NCI-H748 (cell line): ENCODE measurements at regions not wholly inside any gene's neighbourhood (a gene's known extent, or its start where the extent isn't known, plus 50 kb on each side); places are given as distances from the start of the nearest gene placed in this dataset.

Source experiments
- DNase-seq: peaks from one replicate; lab custom pipeline; 2025; ENCODE audit not compliant: unreplicated experiment; lab: John Stamatoyannopoulos, UW

DNA sequence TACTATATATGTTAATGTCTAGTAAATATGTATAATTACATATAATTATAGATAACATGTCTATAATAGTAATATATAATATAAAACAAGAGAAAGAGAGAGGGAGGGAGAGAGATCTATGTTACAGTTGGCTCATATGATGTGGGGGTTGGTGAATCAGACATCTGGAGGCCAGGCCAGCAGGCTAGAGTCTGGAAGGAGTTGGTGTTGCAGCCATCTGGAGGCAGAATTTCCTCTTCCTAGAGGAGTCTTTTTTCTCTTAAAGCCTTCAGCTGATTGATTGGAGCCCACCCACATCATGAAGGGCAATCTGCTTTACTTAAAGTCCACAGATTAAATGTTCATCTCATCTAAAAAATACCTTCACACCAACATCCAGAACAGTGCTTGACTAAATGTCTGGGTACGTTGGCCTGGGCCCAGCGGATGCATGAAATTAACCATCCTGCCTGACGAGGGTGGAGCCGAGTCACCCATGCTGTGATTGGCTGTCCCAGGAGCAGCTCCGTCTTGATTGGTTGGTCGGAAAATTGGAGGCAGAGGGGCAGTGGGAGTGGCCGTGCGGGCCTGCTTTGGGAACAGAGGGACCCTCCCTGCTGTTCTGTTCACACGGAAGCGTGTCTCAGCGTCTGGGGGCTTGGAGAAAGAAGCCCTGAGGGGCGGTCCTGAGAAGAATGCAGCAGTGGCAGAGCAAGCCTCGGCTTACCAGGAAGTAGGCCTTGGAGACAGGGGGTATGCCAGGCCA is 392.4 kb downstream of the QKI start:
- DNase-seq = no peak

DNA sequence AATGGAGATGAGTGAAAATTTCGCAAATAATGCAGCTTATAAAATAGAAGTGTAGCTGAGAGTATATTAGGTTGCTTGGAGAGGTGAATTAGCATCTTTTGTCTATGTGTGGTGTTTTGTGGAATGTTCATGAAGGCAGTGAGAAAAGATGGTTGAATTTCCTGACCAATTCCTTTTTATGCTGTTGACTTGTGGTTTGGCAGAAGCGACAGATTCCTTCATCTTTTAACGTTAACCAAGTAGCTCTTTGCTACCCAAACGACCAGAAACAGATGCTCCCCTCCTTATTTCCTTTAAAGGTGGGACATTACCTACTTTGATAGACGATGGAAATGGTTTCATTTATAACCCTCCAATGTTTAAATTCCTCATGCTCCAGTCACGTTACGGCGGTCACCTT is 390.5 kb downstream of the QKI start:
- DNase-seq = no peak

DNA sequence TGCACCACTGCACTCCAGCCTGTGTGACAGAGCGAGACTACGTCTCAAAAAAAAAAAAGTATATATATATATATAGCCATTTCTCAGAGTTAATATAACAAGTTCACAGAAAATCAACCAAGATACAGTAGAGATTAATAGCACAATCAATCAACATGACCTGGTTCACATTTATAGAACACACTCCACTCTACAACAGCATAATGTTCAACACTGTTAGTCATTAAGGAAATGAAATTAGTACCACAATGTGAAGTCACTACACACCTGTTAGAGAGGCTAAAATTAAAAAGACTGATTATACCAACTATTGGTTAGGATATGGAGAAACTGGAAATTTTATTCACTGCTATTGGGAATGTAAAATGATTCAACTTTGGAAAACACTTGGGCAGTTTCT is 387.7 kb downstream of the QKI start:
- no peak for DNase-seq

DNA sequence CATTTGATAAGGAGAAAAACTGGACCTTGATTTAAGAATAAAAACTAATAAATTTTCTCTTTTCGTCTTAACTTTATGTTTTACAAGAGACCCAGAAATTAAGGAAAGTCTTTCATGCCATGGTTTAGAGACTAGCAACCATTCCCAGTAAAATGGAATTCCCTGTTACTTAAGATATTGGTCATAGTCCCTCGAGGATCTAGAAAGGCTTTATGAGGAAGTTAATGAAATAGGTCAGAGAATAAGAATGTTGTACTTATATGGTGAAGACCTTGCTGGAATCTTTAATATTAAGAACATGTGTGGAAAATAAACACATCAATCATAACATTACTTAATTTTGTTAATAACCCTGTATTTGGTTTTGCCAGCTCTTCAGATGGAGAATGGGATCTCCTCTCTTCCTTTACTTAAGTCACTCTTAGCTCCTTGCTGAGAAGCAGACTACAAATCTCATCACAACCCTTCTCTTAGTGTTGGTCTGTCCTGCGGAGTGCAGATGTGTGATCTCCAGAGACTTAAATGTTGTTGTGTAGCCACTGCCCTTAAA is 382.9 kb downstream of the QKI start:
- no peak for DNase-seq

DNA sequence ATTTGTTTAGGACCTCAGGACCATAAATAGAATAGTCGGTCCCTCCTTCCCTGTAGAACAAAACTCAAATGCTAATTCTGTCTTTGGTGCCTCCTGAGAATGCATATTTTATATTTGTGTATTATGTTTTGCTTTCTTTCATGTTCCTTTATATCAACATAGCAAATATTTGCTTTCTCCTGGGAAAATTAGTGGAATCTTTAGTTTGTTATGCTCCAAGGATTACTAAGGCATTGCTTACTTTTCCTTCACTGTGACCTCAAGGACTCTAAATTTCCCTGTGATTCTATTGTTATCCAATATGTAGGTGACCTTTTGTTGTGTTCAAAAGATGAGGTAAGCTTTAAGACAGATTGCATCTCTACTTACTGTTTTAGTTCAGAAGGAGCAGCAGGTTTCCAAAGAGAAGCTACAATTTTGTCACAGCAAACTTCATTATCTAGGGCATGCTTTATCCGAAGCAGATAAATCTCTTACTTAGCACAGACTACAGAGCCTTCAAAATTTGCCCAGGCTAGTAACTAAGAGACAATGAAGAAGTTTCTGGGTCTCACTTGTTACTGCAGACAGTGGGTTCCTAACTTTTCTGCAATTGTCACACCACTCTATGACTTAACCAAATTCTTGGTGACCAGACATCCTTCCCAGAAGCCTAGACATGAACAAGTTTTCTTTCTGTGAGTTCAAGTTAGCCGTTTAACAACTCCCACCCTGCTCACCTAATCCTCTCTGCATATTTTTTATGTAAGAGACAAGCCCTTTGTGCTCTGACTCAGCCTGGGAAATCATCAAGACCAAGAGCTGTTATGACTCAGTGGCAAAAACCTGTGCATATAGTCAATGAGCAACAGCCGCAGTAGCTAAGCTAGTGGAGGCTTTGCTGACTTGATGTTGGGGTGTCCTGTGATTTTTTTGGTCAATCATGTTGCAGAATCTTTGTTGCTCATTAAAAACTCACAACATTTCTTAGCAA is 378.8 kb downstream of the QKI start:
- DNase-seq = no peak

DNA sequence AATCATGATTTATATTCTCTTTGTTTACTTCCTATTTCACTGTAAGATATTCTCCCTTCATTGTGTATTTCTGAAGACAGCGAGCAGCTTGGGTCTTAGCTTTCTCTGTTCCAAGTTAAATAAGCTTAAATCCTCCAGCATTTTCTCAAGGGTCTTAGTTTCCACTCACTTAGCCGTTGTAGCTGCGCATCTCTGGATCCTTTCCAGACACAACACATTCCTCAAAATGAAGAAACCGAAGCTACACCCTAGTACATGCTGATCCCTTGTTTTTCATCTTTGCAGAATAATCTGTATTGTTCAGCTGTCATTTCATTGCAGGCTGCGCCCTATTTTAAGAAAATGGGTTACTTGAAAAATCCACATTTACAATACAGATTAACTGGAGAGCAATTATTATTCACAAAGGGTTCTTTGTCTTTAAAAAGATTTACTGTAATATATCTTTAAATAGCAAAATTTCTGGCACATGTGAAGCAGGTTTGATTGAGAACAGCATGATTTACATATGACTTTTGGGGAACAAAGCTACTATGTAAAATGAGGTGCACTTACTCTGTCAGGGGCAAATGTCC is 375.8 kb downstream of the QKI start:
- no peak for DNase-seq

DNA sequence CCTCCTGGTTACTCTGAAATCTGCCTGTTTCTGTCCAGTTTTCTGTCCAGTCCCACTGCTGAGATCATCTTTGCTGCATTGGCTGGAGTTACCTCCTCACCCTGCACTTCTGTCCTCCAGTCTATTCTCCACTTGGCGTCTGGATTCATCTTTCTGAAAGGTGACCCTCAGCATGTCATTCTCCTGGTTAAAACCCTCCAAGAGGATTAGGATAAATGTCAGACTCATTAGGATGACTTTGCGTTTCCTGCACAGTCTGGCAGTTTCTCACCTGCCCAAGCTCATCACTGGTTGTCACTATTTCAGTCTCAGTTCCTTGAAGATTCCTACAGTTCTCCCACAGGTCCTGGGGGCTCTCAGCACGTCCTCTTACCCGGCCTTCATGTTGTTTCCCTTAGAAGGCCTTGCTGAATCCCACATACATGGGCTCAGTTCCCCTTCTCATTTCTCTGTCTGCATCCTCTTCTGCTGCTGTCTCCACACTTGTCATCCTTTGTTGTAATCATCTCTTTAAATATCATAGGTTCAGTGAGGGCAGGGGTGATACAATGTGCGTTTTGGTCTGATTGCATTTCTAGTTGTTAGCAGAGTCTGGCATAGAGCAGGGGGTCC is 374.8 kb downstream of the QKI start:
- DNase-seq = no peak

DNA sequence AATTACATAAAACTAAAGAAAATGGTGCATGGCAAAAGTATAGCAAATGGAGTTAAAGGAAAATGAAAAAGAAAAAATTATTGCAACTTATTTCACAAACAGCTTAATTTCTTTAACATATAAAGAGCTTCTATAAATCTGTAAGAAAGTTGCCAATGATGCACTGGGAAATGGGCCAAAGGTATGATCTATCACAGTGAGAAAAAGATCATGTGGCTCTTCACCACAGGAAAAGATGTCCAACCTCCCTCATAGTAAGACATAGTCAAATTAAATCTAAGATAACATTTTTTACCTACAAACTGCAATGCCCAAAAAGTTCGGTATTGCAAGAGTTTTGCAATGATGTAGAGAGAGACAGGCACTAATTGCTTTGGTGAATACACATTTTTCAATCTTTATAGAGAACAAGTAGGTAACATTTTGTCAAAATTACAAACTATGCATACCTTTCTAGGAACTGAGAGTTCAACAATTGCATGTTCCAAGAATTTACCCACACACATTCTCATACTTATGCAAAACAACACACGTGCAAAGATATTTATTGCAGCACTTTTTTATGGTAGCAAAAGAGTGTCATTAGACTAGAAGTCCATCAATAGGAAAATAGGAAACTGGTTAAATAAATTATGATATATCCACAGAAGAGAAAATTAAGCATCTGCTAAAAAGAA is 372.6 kb downstream of the QKI start:
- DNase-seq = no peak

DNA sequence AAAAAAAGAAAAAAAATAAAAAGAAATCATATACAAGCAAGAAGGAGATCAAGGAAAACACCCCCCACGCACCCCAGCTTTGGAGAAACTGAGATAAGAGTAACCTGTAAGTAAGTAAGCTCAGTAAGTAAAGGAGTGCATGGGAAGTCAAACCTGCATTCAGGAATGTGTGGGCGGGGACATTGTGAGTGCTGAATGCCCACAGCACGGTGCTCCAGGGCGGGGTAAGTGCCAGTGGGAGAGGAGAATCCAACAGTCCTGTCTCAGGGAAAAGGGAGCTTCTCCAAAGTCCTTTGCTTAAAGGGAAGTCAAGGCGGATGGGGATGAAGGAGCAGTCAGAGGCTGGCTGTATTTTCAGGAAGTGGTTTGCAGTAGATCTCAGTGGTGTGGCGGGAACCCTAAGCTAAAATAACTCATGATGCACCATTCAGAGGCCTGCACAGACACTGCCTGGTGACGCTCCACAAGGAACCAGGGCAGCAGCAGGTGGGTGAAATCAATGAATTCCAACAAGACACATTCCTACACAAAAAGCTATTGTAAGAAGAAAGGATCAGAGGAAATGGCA is 368.0 kb downstream of the QKI start:
- no peak for DNase-seq

DNA sequence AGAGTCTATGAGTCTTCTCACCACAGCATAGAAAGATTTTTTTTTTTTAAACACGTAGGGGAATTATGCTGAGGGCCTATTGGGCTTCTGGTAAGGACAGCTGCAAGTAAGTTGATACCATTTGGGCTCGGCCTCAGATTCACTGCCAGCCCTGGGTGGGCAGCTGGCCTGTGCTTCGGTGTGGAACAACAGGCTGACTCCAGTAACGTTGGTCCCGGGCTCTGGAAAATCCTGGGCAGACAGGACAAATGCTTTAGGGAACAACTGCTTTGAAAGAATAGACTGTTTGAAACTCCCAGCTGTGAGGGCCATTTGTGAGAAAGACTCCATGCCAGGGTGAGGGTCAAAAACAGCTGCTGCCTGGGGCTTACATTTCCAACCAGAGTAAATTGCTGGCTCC is 366.5 kb downstream of the QKI start:
- DNase-seq = peak; percentile 29

DNA sequence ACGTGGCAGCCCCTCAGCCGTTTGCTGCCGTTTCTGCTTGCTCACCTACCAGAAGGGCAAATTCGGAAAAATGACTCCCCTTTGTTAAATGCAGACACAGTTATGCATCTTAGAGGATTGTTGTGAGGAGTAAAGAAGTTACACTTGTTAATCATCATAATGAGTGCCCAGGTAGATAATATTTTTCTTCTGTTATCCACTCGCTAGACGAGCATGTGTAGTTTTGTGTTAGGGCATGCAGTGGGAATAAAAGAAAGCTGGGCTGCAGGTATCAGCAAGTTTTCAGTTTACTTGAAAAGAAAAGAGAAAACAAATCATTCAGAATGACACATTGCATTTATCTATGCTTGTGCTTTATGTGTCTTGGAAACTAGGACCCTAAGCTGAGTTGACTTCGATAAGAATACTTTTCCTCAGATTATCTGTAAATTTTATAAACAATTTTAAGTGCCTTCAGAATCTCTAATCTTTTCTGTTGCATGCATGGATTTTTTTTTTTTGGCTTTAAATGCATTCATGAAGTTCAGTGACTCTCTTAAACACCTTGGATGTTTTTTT is 365.3 kb downstream of the QKI start:
- DNase-seq = no peak

DNA sequence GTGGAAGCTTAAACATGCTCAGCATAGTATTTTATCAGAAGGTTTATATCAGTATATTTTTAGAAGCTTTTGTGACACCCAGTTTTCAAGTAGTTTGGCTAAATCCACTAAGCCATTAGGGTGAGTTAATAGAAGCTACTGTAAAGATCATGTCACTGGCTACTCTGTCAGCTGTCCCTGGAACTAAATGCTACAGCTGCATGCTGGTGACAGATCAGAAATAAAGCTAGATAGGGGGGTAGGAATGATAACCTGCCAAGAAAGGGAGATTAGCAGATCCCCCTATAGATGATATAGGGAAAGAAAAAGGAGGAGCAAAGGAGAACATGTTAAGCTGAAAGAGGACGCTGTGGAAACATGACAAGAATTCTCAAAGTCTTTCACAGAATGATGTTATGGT is 363.2 kb downstream of the QKI start:
- no peak for DNase-seq

DNA sequence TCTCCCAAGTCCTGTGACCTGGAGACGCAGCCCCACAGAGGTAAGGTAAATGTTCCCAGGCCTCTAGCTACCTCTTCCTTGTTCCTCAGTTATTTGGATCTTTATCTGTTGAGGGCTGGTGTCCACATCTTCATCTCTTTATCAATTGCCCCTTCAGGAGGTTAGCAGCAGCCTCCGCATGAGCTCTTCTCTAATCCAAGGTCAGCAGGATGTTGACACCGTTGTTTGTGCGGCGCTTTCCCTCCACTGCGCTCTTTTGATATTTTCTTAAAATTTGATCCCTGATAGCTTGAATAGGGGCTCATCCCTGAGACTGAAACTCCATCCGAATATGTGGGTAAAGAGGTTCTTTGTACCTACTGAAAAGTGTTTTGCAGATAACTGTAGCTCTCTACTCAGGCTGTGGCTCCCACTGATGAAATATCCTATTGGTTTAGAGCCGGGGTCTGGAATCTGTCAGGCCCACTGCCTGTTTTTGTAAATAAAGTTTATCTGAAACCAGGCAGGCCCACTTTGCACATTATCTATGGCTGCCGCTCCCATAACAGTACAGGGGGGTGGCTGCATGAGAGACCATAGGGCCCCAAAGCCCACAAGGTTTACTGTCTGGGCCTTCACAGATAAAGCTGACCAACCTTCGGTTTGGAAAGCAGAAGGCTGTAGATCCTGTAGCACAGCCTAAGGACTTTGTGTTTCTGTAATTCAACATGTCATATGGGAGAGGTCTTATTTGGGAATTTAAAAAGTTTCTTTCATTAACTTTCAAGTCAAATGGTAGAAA is 362.6 kb downstream of the QKI start:
- DNase-seq = no peak

DNA sequence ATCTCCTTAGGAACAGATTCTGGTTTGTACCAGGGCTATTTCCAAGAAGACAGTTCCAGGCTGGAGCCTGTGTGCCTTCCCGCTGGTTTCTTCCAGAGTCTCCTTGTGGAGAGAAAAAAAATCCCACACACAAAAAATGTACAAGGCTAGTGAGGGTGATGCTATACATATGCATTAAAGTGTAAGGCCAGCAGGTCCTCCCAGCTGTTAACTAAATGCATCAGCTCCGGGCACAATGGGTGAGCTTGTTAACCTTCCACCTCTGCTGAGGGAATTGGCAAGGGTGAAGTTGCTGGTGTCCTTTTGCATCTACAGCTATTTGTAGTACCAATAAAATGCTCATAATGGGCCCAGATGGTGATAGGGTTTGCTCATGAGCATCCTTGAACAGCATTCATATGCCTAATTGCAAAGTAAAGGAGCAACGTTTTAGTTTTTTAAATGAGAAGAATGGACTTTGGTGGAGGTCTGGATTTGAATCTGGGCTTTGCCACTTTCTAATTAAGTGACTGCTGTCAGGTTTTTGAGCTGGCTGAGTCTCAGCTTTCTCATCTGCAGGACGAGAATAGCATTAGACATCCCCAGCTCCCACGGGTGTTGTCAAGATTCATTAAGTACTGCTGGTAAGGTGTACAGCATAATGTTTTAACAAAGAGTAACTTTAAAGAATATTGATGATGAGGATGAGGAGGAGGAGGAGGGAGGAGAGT is 361.8 kb downstream of the QKI start:
- DNase-seq = peak; percentile 27

DNA sequence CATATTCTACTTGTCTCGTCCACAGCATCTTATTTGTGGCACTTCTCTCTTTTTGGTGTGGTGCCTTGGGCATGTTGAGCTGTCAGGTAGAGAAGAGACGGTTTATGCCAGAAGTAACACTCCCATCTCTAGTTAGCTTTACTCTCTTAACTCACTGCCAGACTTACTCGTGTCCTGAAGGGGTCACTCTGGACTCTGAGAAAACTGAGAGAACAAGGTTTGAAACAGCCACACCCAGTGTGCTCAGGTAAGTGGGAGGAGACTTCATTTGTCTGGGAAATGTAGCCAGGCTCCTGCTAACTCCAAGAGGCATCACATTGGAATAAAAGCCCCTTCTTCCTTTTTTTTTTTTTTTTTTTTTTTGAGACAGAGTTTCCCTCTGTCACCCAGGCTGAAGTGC is 360.8 kb downstream of the QKI start:
- DNase-seq = peak; percentile 10

DNA sequence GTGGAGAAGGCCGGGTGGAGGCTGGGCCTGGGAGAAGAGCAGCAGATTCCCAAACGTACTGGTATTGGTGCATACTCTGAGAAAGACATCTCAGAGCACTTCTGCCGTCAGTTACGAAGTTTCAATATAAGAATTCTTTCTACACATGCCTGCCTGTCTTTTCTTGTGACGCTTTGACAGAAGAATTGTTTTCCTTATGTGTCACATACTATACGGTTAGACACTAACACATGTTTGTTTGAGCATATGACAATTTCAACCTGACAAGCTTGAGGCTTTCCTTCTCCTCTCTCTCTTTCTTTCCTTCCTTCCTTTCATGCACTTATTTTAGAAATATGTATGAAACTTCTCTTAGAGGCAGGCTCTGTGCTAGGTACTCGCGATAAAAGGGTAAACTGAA is 360.0 kb downstream of the QKI start:
- DNase-seq = no peak

DNA sequence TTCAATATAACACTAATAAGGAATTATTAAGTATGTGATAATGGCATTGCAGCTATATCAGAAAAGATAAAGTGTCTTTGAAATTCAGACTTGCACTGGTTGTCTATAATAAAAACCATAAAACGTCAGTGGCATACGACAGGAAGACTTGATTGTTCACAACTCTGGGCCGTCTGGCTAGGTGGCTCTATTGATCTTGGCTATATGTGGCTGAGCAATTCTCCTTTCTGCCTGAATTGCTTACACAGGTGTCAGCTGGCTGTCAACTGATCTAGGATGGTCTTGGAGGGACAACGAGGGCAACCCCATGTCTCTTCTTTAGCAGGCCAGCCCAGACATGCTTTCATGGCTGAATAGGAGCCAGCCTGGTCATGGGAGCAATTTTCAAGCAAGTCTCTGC is 359.1 kb downstream of the QKI start:
- DNase-seq = peak; percentile 68

DNA sequence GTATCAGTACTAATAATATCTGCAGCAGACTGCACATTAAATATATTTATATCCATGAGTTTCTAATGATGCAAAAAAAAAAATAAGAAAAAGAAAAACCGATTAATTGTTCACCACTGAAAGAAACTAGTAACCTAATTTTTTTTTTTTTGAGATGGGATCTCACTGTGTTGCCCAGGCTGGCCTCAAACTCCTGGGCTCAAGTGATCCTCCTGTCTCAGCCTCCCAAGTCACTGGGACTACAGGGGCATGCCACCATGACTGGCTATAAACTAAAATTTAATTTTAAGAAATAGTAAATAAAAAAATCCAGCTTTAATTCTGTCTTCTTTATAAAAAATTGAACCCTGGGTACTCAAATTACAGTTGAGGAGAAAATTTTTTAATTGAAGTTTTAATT is 358.2 kb downstream of the QKI start:
- no peak for DNase-seq

DNA sequence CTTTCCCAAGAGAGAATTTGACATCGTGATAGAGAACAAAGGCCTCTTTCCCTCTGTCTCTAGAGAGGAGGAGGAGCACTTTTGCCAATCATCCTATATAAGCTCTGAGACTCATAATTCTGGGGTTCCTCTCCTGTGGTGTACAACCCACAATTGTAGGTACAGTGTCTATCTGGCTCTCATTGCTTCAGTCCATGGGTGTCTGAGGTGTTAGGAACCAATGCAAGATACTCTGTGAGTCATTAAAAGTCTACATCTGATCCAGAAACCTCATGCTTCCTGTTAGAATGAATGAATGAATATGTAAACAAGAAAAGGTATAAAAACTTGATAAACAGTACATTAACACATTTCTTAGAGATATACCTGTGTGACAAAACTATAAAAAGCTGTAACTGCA is 356.7 kb downstream of the QKI start:
- DNase-seq = no peak
